WTC11 (cell line): ENCODE measurements at regions not wholly inside any gene's neighbourhood (a gene's known extent, or its start where the extent isn't known, plus 50 kb on each side); places are given as distances from the start of the nearest gene placed in this dataset.

Experiments
- ATAC-seq: fragments of 200-7000 bp; cut with Tn5 transposase; 2 replicates; pipeline ENCODE4 v1.10.0; 2021; ENCODE audit warnings: mild to moderate bottlenecking, moderate library complexity
- CTCF ChIA-PET: fragments of 300-600 bp; sonication (Branson Sonifier 250); formaldehyde crosslinking; loops from one replicate; lab custom pipeline; 2021; ENCODE audit warnings: antibody characterized with exemption; lab: Charles Lee
- POLR2A ChIA-PET: fragments of 350-600 bp; sonication (Branson Sonifier 250); formaldehyde crosslinking; loops from one replicate; lab custom pipeline; 2021; ENCODE audit warnings: antibody characterized with exemption; lab: Charles Lee
- DNase-seq: peaks from one replicate; pipeline ENCODE4 v3.0.0; 2021; ENCODE audit warnings: low spot score
- H3K27ac Mint-ChIP-seq: 2 replicates; pipeline ENCODE4 v1.8.0; 2021; ENCODE audit warnings: mixed read lengths
- H3K27me3 Mint-ChIP-seq: 2 replicates; pipeline ENCODE4 v1.8.0; 2021; ENCODE audit warnings: low read depth, mild to moderate bottlenecking, moderate library complexity, mixed read lengths
- H3K36me3 Mint-ChIP-seq: 2 replicates; pipeline ENCODE4 v1.8.0; 2021; ENCODE audit warnings: mixed read lengths
- H3K4me1 Mint-ChIP-seq: 2 replicates; pipeline ENCODE4 v1.8.0; 2022; ENCODE audit warnings: mixed read lengths
- H3K4me3 Mint-ChIP-seq: 2 replicates; pipeline ENCODE4 v1.8.0; 2021; ENCODE audit warnings: mild to moderate bottlenecking, moderate library complexity, mixed read lengths
- H3K9me3 Mint-ChIP-seq: 2 replicates; pipeline ENCODE4 v1.8.0; 2021; ENCODE audit warnings: mixed read lengths
- ETV6 ChIP-seq: sonication (generic); formaldehyde crosslinking; IDR thresholded peaks from 2 replicates; pipeline ENCODE4 v1.8.1; 2022; ENCODE audit warnings: mild to moderate bottlenecking, missing genetic modification reagents
- OVOL2 ChIP-seq: fragments of 250-450 bp; sonication (Bioruptor Pico); IDR thresholded peaks from 2 replicates; pipeline ENCODE4 v1.9.0; 2021; ENCODE audit warnings: mild to moderate bottlenecking, borderline replicate concordance
- RORB ChIP-seq: fragments of 250-450 bp; sonication (Bioruptor Pico); IDR thresholded peaks from 2 replicates; pipeline ENCODE4 v1.9.0; 2021; ENCODE audit warnings: mild to moderate bottlenecking
- SMAD3 ChIP-seq: sonication (generic); formaldehyde crosslinking; IDR thresholded peaks from 2 replicates; pipeline ENCODE4 v1.8.0; 2022; ENCODE audit warnings: missing genetic modification reagents, mild to moderate bottlenecking, borderline replicate concordance
- SP1 ChIP-seq: sonication (generic); formaldehyde crosslinking; conservative IDR thresholded peaks from 2 replicates; pipeline ENCODE4 v1.8.1; 2022; ENCODE audit warnings: missing genetic modification reagents
- STAT6 ChIP-seq: sonication (generic); formaldehyde crosslinking; conservative IDR thresholded peaks from 2 replicates; pipeline ENCODE4 v1.8.1; 2023; ENCODE audit warnings: mild to moderate bottlenecking, low read depth, missing genetic modification reagents, moderate library complexity
- ZBTB21 ChIP-seq: sonication (generic); formaldehyde crosslinking; IDR thresholded peaks from 2 replicates; pipeline ENCODE4 v1.8.1; 2023; ENCODE audit warnings: mild to moderate bottlenecking, missing genetic modification reagents, borderline replicate concordance
- ZNF317 ChIP-seq: sonication (generic); formaldehyde crosslinking; IDR thresholded peaks from 2 replicates; pipeline ENCODE4 v1.8.1; 2023; ENCODE audit warnings: low read depth, mild to moderate bottlenecking, moderate library complexity, missing genetic modification reagents, borderline replicate concordance
- ZNF396 ChIP-seq: fragments of 250-450 bp; sonication (Bioruptor Pico); IDR thresholded peaks from 2 replicates; pipeline ENCODE4 v1.8.0; 2021; ENCODE audit warnings: mild to moderate bottlenecking, moderate library complexity, borderline replicate concordance
- ZNF416 ChIP-seq: fragments of 250-450 bp; sonication (Bioruptor Pico); IDR thresholded peaks from 2 replicates; pipeline ENCODE4 v1.9.0; 2021; ENCODE audit warnings: mild to moderate bottlenecking, inconsistent platforms
- ZNF423 ChIP-seq: fragments of 250-450 bp; sonication (Bioruptor Pico); IDR thresholded peaks from 2 replicates; pipeline ENCODE4 v2.1.2; 2022; ENCODE audit warnings: mild to moderate bottlenecking, moderate library complexity
- ZNF532 ChIP-seq: fragments of 250-450 bp; sonication (Bioruptor Pico); IDR thresholded peaks from 2 replicates; pipeline ENCODE4 v1.9.0; 2021; ENCODE audit warnings: mild to moderate bottlenecking, borderline replicate concordance
- TF ChIP-seq, protein P1 (sequence below): sonication (generic); formaldehyde crosslinking; IDR thresholded peaks from 2 replicates; pipeline ENCODE4 v1.8.0; 2022; ENCODE audit warnings: missing genetic modification reagents

DNA sequence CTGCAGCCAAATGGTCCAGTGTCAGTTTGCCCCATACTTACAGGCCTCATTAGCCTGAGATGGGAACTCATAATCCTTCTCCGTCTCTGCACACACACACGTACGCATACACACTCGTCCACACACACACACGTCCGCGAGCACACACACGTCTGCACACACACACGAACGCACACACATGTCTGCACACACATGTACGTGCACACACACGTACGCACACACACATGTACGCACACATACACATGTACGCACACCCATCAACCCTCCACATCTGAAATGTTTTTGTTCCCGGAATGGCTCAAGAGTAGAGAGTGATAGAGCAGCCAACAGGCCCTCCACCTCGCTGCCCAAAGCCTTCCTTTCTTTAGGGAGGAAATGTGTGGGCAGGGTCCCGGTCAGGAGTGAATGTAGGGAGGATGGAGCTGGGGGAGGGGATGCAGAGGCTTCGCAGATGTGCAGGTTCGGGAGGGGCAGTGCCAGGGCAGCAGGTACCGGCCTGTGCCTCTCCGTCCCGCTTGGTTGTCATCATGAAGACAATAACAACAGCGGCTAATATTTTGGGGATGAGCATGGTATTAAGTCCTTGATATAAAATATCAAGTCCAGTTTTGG, 52.7 kb downstream of the PTGR3 start:
- Mint-ChIP-seq H3K4me1 (peaks cover 16% of the 10 kb centered on the region), H3K9me3 (peaks cover 35% of the 10 kb centered on the region)
- DNase-seq: no peak
- POLR2A ChIA-PET: no interaction called here
- no peak for TF ChIP-seq ZNF317
- no peak for TF ChIP-seq ZNF396 (CRISPR knock-in tag)
- TF ChIP-seq STAT6: no peak
- no peak for TF ChIP-seq ZNF423 (CRISPR knock-in tag)
- TF ChIP-seq, protein P1, sequence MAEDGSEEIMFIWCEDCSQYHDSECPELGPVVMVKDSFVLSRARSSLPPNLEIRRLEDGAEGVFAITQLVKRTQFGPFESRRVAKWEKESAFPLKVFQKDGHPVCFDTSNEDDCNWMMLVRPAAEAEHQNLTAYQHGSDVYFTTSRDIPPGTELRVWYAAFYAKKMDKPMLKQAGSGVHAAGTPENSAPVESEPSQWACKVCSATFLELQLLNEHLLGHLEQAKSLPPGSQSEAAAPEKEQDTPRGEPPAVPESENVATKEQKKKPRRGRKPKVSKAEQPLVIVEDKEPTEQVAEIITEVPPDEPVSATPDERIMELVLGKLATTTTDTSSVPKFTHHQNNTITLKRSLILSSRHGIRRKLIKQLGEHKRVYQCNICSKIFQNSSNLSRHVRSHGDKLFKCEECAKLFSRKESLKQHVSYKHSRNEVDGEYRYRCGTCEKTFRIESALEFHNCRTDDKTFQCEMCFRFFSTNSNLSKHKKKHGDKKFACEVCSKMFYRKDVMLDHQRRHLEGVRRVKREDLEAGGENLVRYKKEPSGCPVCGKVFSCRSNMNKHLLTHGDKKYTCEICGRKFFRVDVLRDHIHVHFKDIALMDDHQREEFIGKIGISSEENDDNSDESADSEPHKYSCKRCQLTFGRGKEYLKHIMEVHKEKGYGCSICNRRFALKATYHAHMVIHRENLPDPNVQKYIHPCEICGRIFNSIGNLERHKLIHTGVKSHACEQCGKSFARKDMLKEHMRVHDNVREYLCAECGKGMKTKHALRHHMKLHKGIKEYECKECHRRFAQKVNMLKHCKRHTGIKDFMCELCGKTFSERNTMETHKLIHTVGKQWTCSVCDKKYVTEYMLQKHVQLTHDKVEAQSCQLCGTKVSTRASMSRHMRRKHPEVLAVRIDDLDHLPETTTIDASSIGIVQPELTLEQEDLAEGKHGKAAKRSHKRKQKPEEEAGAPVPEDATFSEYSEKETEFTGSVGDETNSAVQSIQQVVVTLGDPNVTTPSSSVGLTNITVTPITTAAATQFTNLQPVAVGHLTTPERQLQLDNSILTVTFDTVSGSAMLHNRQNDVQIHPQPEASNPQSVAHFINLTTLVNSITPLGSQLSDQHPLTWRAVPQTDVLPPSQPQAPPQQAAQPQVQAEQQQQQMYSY (CRISPR knock-in tag): no peak
- TF ChIP-seq SP1 (CRISPR knock-in tag): no peak
- no peak for TF ChIP-seq SMAD3
- no peak for TF ChIP-seq ZBTB21
- TF ChIP-seq OVOL2 (CRISPR knock-in tag): no peak
- no peak for TF ChIP-seq ETV6 (CRISPR knock-in tag)
- TF ChIP-seq ZNF416 (CRISPR knock-in tag): no peak
- no peak for TF ChIP-seq ZNF532 (CRISPR knock-in tag)
- TF ChIP-seq, all 79 proteins: peak for 0
- CTCF ChIA-PET: no interaction called here
- ATAC-seq: no peak
- Mint-ChIP-seq H3K27ac (no peak overlapping the region), H3K4me3 (no peak overlapping the region), H3K27me3 (no peaks in the 10 kb centered on the region), H3K36me3 (peaks cover 20% of the 10 kb centered on the region)

GRCh38 chr18:75154997-75155396, 53.9 kb downstream of the PTGR3 start:
- Mint-ChIP-seq H3K36me3 (peaks cover 20% of the 10 kb centered on the region), H3K27ac (no peak overlapping the region), H3K4me3 (no peak overlapping the region), H3K27me3 (no peaks in the 10 kb centered on the region), H3K4me1 (peaks cover 10% of the 10 kb centered on the region), H3K9me3 (peaks cover 41% of the 10 kb centered on the region)
- POLR2A ChIA-PET: no interaction called here
- CTCF ChIA-PET: no interaction called here
- TF ChIP-seq RORB (CRISPR knock-in tag): no peak
- no peak for DNase-seq
- ATAC-seq: no peak
